ENCODE measurements at regions not wholly inside any gene's neighbourhood (a gene's known extent, or its start where the extent isn't known, plus 50 kb on each side); places are given as distances from the start of the nearest gene placed in this dataset.

DNA sequence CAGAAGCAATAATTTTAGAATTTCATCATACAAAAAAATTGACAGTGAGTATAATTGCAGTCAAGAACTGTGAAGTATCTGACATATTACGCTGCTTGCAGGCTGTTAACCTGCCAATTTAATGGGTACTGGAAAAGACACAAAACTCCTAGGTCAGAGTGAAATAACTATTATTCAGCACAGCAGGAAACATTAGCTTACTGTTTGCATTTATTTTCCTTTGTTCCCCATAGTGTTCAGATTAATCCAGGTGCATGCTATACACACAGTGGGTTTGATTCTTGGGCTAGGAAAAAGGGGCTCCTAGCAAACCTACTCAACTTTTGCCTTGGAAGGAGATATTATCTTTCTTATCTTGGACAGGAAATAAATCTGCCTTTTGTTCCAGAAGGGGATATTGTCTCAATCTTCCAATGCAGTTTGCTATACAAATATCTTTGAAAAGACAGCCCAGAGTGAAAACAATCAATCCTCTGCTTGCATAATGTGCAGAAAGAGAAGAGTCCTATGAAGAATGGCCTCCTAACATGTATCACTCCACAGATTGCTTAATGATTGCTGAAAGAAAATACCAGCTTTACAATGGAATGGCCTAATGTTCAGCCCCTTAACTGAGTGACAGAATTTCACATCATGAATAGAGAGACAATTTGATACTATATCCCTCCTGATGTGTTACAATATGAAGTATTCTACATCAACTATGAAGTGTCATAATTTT, 443.4 kb downstream of the TBC1D4 start:
- DNase-seq = no peak

DNA sequence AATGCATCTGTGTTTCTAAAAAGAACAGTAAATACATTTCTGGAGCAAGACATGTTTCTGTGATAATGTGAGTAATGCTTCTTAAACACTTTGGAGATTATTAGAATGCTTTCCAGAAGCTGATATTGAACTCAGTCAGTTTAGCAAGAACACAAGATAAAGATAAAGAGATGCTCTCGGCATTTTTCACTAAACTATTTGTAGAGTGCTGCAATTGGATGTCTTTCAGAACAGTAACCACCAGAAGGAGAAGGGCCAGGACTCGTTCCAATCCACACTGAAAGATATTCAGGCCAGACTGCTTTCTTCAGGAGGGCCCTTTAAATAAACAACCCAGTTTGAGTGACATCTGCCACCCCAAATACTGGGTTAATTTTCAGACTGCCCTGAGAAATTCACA, 456.0 kb downstream of the TBC1D4 start:
- no peak for DNase-seq

GRCh38 chr13:75024602-75025001, 457.4 kb downstream of the TBC1D4 start:
- DNase-seq = no peak

DNA sequence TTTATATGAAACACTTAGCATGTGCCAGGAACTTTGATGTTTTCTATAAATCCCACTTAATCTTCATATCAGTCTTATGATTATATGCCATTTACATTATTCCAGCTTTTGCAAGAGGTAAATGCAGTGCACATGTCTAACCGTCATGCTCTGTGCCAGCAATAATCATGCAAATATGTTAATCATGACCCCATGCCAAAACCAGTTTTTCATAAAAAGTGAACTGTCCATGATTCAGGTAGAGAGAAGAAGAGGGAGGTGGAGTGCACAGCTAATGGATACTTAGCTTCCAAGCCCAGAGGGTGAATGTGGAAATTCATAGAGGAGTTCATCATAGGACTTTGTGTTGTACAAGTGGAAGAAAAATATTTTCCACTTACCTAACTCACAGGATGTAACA, 458.4 kb downstream of the TBC1D4 start:
- DNase-seq = no peak

- DNase-seq = no peak
Observed at GRCh38 chr13:75021151-75021550, 460.8 kb downstream of the TBC1D4 start.

GRCh38 chr13:75016225-75016624, 465.7 kb downstream of the TBC1D4 start:
- no peak for DNase-seq

- no peak for DNase-seq
Observed at GRCh38 chr13:75013818-75014217, 468.2 kb downstream of the TBC1D4 start.

DNA sequence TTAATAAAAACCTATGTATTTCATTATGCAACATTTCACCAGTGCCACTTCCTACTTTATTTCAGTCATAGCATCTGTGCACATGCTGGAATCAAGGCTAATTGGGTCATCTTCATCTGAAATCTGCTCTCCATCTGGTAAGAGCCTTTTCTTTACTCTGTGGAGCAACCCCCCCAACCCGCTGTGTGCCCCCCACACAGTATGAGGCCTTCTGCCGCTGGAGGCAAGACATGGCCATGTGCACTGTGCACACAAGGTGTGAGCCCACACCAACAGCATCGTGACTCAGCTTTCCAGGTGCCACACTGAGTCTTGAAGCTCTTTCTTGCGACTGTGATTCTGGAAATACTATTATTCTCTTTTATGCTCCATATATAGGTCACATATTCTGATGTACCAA, 471.0 kb downstream of the TBC1D4 start:
- no peak for DNase-seq

- no peak for DNase-seq
Observed at GRCh38 chr13:75008926-75009325, 473.0 kb downstream of the TBC1D4 start.

GRCh38 chr13:74990992-74991391, 491.0 kb downstream of the TBC1D4 start:
- DNase-seq = no peak

DNA sequence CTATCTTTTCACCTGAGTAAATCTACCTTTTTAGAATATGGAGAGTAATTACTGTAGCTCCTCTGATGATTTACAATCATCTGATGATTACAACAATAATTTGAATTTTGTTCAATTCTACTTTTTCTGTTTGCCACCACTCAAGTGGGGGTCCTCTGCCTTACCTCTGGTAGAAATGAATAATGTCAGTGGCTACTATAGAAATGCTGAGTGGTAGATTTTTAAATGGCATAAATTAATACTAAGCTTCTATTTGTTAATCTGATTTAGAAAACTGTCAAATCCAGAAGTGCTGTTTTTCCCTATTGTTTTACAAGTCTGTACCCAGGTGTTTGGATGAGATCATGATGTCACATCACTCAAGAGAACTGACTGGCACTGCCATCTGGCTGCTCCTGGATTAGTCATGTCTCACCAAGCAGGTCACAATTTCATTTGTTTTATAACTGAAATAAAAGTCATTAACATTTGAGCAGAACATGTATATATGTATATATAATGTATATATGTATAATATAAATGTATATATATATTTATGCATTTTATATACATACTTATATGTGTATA, 494.8 kb downstream of the TBC1D4 start:
- DNase-seq = no peak

GRCh38 chr13:74986609-74987008, 495.4 kb downstream of the TBC1D4 start:
- no peak for DNase-seq

DNA sequence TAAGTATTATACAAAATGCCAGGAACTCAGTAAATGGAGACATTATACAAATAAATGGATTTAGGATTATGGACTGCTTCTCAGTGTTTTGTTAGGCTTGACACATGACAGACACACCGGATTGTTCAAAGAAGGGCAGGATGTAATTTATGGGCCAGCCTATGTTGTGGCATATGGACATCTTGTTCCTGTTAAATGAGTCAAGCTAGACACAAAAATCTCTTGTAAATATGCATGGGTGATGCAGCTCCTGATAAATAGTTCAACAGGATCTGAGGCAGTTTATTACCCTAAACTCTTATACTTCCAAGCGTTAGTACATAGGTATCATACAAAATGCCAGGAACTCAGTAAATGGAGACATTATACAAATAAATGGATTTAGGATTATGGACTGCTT, 502.3 kb downstream of the TBC1D4 start:
- DNase-seq = no peak

GRCh38 chr13:74978591-74978990, 503.4 kb downstream of the TBC1D4 start:
- DNase-seq = no peak

DNA sequence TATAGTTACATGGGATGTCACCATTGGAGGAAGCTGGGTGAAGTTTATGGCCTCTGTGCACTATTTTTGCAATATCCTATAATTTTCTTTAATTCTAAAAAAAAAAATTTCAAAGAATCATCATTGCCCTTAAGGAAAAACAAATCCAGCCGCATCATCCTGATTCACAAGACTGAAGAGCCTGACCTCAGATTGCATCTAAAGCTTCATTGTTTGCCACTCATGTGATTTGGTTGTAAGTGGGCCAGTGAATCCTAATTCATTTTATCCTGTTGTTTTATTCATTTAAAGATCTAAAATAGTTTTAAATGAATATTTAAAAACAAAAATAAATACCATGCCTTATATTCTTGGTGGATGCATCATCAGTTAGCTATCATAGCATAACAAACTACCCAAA, 504.5 kb downstream of the TBC1D4 start:
- DNase-seq = no peak

DNA sequence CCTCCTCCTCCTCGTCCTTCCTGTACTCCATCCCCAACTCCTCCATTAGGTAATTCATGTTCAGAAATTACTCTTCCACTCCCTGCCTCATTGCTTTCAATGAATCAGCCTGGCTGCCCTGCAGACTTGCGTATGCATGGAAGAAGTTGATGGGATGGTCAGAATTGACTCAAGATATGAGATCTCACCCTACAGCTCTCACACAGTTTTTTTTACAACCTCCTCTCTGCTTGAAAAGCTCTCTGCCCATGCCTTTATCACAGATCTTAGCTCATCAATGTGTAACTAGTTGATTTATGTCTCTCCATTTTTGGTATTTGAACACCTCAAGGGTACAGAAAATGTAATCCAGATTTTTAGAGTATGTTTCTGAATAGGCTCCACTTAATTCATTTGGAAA, 506.9 kb downstream of the TBC1D4 start:
- DNase-seq = no peak

- no peak for DNase-seq
Observed at GRCh38 chr13:74973935-74974879, 507.8 kb downstream of the TBC1D4 start.

GRCh38 chr13:74969419-74969818, 512.5 kb downstream of the TBC1D4 start:
- DNase-seq = no peak

DNA sequence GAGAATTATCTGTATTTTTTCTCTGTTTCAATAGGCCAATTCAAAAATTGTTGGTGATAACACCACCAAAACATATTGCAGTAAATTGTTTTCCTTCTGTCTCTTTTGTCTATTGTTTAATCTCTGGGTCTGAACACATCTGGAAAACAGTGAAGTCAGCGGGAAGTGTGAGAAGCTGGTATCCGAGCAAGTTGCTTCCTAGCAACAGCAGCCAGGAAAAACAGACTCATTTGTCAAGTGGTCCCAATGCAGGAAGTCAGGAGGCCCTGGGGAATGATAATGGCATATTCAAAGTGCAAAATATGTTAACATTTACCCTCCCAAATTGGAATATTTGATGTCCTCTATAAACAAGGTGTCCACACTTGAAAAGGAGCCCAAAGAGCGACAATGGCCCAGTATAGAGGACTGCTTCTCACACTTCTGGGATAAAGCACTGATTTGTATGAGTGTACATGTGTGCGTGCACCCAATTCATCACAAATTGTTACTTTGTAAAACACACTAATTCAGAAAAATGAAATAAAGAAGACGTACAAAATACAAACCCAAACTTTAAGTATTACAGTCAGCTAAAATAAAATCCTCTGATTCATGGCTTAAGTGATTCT, 515.0 kb downstream of the TBC1D4 start:
- no peak for DNase-seq

DNA sequence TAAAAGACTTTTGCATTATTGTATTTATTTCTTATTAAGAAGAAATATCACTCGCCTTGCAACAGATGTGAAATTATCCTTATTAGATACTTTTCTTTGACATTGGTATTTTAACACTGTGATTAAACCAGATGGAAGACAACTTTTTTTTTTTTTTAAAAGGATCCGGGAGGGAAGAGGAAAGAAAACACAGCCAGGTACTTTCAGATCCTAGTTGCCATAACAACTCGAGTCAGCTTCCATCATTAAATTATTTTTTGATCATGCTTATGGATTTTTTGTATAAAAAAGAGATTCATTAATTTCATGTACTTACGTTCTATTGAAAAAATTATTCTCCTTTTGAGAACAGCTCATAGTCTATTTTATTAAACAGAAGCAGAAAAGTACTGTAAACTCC, 515.7 kb downstream of the TBC1D4 start:
- DNase-seq = no peak

DNA sequence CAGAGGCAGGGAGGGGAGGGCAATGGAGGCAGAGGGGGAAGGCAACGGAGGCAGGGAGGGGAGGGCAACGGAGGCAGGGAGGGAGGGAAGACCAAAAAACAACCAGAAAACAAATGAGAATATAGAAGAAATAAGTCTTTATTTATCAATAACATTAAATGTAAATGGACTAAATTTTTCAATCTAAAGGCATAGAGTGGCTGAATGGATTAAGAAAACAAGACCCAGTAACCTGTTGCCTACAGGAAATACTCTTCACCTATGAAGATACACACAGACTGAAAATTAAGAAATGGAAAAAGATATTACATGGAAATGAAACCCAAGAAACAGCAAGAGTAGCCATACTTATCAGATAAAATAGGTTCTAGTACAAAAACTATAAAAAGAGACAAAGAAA, 536.3 kb downstream of the TBC1D4 start:
- DNase-seq = no peak

GRCh38 chr13:74931698-74932433, 550.1 kb downstream of the TBC1D4 start:
- DNase-seq = no peak

All from RPMI8226 (cell line).